DMS79 treated with DMSO at 0.1 percent for 48 hours (cell line): ENCODE measurements at regions not wholly inside any gene's neighbourhood (a gene's known extent, or its start where the extent isn't known, plus 50 kb on each side); places are given as distances from the start of the nearest gene placed in this dataset.

Experiments
- DNase-seq: peaks from one replicate; lab custom pipeline; 2025; lab: John Stamatoyannopoulos, UW

- DNase-seq = no peak
Measured at GRCh38 chr4:13129095-13129494, 355.0 kb downstream of the RAB28 start.

- peak; percentile 49 for DNase-seq
Measured at GRCh38 chr4:13126976-13127910, 356.9 kb downstream of the RAB28 start.

- no peak for DNase-seq
Measured at GRCh38 chr4:13118633-13119032, 365.5 kb downstream of the RAB28 start.

GRCh38 chr4:13117185-13117584, 367.0 kb downstream of the RAB28 start:
- no peak for DNase-seq

- no peak for DNase-seq
Measured at GRCh38 chr4:13112030-13112429, 372.1 kb downstream of the RAB28 start.

- no peak for DNase-seq
Measured at GRCh38 chr4:13109536-13109935, 374.6 kb downstream of the RAB28 start.

GRCh38 chr4:13108096-13108495, 376.0 kb downstream of the RAB28 start:
- DNase-seq = no peak

- DNase-seq = no peak
Measured at GRCh38 chr4:13103382-13104015, 380.6 kb downstream of the RAB28 start.

- no peak for DNase-seq
Measured at GRCh38 chr4:13102092-13102742, 381.9 kb downstream of the RAB28 start.

- no peak for DNase-seq
Measured at GRCh38 chr4:13097971-13098370, 386.2 kb downstream of the RAB28 start.

GRCh38 chr4:13095722-13096121, 388.4 kb downstream of the RAB28 start:
- DNase-seq = no peak

- DNase-seq = no peak
Measured at GRCh38 chr4:13093170-13093569, 391.0 kb downstream of the RAB28 start.

GRCh38 chr4:13092702-13093101, 391.4 kb downstream of the RAB28 start:
- DNase-seq = no peak

- DNase-seq = peak; percentile 23
Measured at GRCh38 chr4:13089659-13089998, 394.5 kb downstream of the RAB28 start.

GRCh38 chr4:13088726-13089658, 395.1 kb downstream of the RAB28 start:
- peak; percentile 23 for DNase-seq

- no peak for DNase-seq
Measured at GRCh38 chr4:13087041-13087440, 397.1 kb downstream of the RAB28 start.

GRCh38 chr4:13084210-13084609, 399.9 kb downstream of the RAB28 start:
- no peak for DNase-seq

- DNase-seq = no peak
Measured at GRCh38 chr4:13081830-13082229, 402.3 kb downstream of the RAB28 start.

- DNase-seq = no peak
Measured at GRCh38 chr4:13067077-13067476, 417.1 kb downstream of the RAB28 start.

- no peak for DNase-seq
Measured at GRCh38 chr4:13059019-13059418, 425.1 kb downstream of the RAB28 start.

GRCh38 chr4:13056630-13057189, 427.4 kb downstream of the RAB28 start:
- DNase-seq = no peak
